ENCODE measurements at regions not wholly inside any gene's neighbourhood (a gene's known extent, or its start where the extent isn't known, plus 50 kb on each side); places are given as distances from the start of the nearest gene placed in this dataset.

DNA sequence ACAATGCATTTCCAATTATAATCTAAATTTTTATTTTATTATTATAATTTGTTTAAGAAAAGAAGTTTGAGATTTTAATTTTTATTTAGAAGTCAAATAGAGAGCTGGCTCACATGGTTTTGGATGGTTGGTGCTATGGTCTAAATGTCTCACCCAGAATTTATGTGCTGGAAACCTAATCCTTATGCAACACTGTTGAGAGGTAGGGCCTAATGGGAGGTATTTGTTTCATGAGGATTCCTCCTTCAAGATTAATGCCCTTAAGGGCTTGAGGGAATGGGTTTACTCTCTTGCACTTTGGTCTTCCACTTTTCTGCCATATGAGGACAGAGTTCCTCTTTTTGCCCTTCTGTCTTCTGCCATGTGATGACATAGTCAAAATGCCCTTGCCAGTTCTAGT lies 960.5 kb upstream of the IGFBP7 start:
- TF ChIP-seq, protein P1, sequence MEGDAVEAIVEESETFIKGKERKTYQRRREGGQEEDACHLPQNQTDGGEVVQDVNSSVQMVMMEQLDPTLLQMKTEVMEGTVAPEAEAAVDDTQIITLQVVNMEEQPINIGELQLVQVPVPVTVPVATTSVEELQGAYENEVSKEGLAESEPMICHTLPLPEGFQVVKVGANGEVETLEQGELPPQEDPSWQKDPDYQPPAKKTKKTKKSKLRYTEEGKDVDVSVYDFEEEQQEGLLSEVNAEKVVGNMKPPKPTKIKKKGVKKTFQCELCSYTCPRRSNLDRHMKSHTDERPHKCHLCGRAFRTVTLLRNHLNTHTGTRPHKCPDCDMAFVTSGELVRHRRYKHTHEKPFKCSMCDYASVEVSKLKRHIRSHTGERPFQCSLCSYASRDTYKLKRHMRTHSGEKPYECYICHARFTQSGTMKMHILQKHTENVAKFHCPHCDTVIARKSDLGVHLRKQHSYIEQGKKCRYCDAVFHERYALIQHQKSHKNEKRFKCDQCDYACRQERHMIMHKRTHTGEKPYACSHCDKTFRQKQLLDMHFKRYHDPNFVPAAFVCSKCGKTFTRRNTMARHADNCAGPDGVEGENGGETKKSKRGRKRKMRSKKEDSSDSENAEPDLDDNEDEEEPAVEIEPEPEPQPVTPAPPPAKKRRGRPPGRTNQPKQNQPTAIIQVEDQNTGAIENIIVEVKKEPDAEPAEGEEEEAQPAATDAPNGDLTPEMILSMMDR (conservative IDR thresholded peaks at IDR 0.05; ENCODE audit: low read depth) = no peak
- H3K27ac ChIP-seq = no peak overlapping the region
- ChIA-PET POLR2A (ENCODE audit: low non-redundant PET) (no interaction called here), CTCF (no interaction called here)
- no peak for DNase-seq (ENCODE audit: low spot score)

DNA sequence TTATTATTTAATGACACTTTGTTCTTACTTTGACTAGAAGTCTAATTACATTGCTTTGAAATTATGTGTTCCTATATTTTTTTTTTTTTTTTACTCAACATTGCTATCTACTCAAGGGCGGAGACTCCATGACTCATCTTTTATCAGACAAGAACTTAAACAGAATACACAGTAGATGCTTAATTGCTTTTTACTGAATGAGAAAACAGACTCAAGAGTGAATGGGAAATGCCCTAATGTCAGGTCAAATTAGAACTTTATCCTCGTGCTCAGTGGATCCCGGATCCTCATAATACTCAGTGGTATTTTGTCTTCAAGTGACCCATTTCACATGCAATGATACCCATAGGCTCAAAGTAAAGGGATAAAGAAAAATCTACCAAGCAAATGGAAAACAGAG lies 954.5 kb upstream of the IGFBP7 start:
- DNase-seq (ENCODE audit: low spot score) = no peak
- TF ChIP-seq, protein P1 (conservative IDR thresholded peaks at IDR 0.05; ENCODE audit: low read depth) = no peak
- CTCF ChIA-PET = interaction anchor here (0.8 kb wide), 1 partner anchor 622 kb away, joined by 3 read pairs; no protein-coding TSS in a partner anchor
- H3K27ac ChIP-seq = no peak overlapping the region
- POLR2A ChIA-PET (ENCODE audit: low non-redundant PET) = no interaction called here

DNA sequence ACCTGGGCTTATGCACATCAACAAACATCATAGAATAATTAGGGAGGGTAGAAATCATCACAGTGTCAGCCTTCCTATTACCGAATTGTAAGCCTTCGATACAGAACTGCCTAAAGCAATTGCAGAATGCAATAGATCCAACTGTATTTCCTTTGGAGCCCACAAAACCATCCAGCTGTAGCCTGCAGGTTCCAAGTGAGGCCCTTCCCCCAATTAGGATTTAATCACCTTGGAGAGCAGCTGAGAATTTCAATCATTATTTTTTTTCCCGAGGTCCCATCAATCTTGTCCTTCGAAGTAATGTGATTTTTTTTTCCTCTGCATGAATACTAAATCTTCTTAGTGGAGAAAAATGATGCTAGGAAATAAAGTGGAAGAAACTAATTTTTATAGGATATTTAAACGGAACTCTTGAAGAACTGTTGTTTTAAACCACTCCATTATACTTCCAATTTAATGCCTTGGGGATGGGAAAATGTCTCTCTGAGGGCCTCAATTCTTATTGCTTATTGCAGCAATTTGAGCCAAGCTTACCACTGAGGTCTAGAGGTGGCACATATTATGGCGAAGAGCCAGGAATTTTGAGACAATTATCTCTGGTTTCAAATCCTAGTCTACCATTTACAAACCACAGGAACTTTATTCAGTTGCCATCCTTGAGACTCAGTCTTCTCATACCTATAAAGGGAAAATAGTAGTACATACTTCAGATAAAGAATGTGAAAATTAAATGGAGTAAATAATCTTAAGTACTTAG lies 953.4 kb upstream of the IGFBP7 start:
- ChIA-PET POLR2A (ENCODE audit: low non-redundant PET) (no interaction called here), CTCF (interaction anchor here (0.8 kb wide), 1 partner anchor 621 kb away, joined by 3 read pairs; no protein-coding TSS in a partner anchor)

DNA sequence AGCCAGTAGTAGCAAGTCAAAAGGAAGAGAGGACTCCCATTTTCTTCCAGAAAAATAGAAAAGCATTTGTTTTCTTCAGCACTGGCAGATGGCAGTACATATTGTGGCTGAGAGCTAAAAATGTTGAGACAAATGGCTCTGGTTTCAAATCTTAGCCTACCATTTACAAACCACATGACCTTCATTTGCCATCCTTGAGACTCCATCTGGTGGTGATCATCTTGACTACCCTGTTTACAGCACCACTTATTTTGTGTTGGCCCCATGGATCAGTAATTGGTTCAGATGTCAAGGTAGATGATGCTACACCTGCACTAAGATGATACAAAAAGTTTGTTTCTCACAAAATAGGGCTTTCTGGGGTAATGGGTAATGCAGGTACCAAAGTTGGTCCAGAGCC lies 951.8 kb upstream of the IGFBP7 start:
- POLR2A ChIA-PET (ENCODE audit: low non-redundant PET) = no interaction called here
- H3K27ac ChIP-seq = no peak overlapping the region
- TF ChIP-seq, protein P1 (conservative IDR thresholded peaks at IDR 0.05; ENCODE audit: low read depth) = no peak
- CTCF ChIA-PET = no interaction called here
- no peak for DNase-seq (ENCODE audit: low spot score)

More for the DNA sequence above, 953.4 kb upstream of the IGFBP7 start:
- no peak overlapping the region for H3K27ac ChIP-seq
- DNase-seq (ENCODE audit: low spot score) = no peak
- TF ChIP-seq, protein P1 (conservative IDR thresholded peaks at IDR 0.05; ENCODE audit: low read depth) = no peak

DNA sequence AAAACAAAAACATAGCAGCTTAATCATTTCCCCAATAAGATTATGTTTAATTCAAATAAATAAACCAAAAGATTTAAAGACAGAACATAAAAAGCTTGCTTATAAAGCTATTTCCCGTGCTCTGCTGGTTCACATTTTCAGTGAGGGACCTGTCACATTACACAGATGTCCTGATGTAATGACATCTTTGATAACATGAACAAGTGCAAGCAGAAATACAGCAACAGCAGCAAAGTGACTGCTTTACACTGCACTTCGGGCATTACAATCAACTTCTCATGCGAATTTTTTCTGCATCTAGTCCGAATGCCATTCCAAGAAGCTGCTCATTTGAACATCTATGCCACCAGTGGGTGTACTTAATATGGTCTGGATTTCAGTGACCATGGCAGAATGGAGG lies 940.3 kb upstream of the IGFBP7 start:
- CTCF ChIA-PET = no interaction called here
- TF ChIP-seq, protein P1 (conservative IDR thresholded peaks at IDR 0.05; ENCODE audit: low read depth) = no peak
- no peak for DNase-seq (ENCODE audit: low spot score)
- no peak overlapping the region for H3K27ac ChIP-seq
- POLR2A ChIA-PET (ENCODE audit: low non-redundant PET) = no interaction called here

- TF ChIP-seq, protein P1 (conservative IDR thresholded peaks at IDR 0.05; ENCODE audit: low read depth) = no peak
- ChIA-PET CTCF (no interaction called here), POLR2A (ENCODE audit: low non-redundant PET) (no interaction called here)
- DNase-seq (ENCODE audit: low spot score) = no peak
- H3K27ac ChIP-seq = no peak overlapping the region
These were observed 938.3 kb upstream of the IGFBP7 start for GRCh38 chr4:58048491-58048890.

Measured in RWPE1 (cell line).